ENCODE measurements at regions not wholly inside any gene's neighbourhood (a gene's known extent, or its start where the extent isn't known, plus 50 kb on each side); places are given as distances from the start of the nearest gene placed in this dataset.

- H3K27ac ChIP-seq: no peak overlapping the region
- TF ChIP-seq, protein P1, sequence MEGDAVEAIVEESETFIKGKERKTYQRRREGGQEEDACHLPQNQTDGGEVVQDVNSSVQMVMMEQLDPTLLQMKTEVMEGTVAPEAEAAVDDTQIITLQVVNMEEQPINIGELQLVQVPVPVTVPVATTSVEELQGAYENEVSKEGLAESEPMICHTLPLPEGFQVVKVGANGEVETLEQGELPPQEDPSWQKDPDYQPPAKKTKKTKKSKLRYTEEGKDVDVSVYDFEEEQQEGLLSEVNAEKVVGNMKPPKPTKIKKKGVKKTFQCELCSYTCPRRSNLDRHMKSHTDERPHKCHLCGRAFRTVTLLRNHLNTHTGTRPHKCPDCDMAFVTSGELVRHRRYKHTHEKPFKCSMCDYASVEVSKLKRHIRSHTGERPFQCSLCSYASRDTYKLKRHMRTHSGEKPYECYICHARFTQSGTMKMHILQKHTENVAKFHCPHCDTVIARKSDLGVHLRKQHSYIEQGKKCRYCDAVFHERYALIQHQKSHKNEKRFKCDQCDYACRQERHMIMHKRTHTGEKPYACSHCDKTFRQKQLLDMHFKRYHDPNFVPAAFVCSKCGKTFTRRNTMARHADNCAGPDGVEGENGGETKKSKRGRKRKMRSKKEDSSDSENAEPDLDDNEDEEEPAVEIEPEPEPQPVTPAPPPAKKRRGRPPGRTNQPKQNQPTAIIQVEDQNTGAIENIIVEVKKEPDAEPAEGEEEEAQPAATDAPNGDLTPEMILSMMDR (IDR thresholded peaks at IDR 0.05): no peak
- TF ChIP-seq POLR2A (IDR thresholded peaks at IDR 0.05): no peak
- H3K36me3 ChIP-seq: no peaks in the 10 kb centered on the region
- WGBS, 2 donors: 94 to 97% methylated on average over 2 of the region's 2 CpGs
- no peaks in the 10 kb centered on the region for H3K9me3 ChIP-seq
- intact Hi-C loops (cut with DNase I): loop anchor here (10.0 kb wide), 1 partner anchor 66 kb away; the partner anchor contains the start of gene MYCN
- DNase-seq: no peak
- no peak overlapping the region for H3K4me3 ChIP-seq (replicated peaks in 1 of 3)
- H3K27me3 ChIP-seq: no peaks in the 10 kb centered on the region
- H3K4me1 ChIP-seq: peaks cover 28 to 29% of the 10 kb centered on the region in 2 donors
Measured at GRCh38 chr2:16010951-16011620, 70.7 kb downstream of the MYCN start.

DNA sequence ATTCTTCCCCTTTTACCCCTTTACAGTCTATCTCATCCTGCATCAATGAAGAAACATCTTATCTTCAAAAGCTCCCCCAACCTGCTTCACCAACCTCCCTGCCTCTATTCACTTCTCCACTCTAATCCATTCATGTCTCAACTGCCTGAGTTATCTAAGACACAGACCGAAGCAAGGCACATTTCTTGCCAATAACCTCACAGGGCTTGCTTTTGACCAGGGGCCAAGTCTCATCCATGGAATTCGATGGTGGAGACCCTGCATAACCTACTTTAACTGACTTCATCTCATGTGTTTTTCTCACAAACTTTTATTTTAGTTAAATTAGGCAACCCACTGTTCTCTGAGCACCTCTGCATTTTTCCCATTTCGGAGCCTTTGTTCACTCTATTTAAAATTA, 69.7 kb downstream of the MYCN start:
- H3K27me3 ChIP-seq: no peaks in the 10 kb centered on the region
- no peak overlapping the region for H3K4me3 ChIP-seq (replicated peaks in 1 of 3)
- H3K36me3 ChIP-seq: no peaks in the 10 kb centered on the region
- no peak overlapping the region for H3K27ac ChIP-seq
- WGBS, 2 donors: 80 to 81% methylated on average over 3 of the region's 3 CpGs
- H3K4me1 ChIP-seq: peaks cover 28 to 29% of the 10 kb centered on the region in 2 donors
- DNase-seq: no peak
- intact Hi-C loops (cut with DNase I): loop anchor here (10.0 kb wide), 1 partner anchor 65 kb away; the partner anchor contains the start of gene MYCN
- no peak for TF ChIP-seq POLR2A (IDR thresholded peaks at IDR 0.05)
- TF ChIP-seq, protein P1 (IDR thresholded peaks at IDR 0.05): no peak
- H3K9me3 ChIP-seq: no peaks in the 10 kb centered on the region

DNA sequence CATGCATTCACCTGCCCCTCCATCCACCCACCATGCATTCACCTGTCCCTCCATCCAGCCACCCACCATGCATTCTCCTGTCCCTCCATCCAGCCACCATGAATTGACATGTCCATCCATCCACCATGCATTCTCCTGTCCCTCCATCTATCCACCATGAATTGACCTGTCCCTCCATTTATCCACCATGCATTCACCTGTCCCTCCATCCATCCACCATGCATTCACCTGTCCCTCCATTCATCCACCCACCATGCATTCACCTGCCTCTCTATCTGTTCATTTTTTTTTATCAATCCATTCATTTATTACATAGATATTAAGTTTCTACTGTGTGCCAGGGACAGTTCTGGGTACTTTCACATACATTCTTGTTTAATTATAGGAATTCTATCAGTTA, 69.2 kb downstream of the MYCN start:
- no peaks in the 10 kb centered on the region for H3K27me3 ChIP-seq
- H3K4me1 ChIP-seq: peaks cover 28 to 29% of the 10 kb centered on the region in 2 donors
- no peak overlapping the region for H3K27ac ChIP-seq
- no peaks in the 10 kb centered on the region for H3K9me3 ChIP-seq
- intact Hi-C loops (cut with DNase I): no loop called here
- TF ChIP-seq POLR2A (IDR thresholded peaks at IDR 0.05): no peak
- TF ChIP-seq, protein P1 (IDR thresholded peaks at IDR 0.05): no peak
- H3K4me3 ChIP-seq (replicated peaks in 1 of 3): no peak overlapping the region
- DNase-seq: no peak
- H3K36me3 ChIP-seq: no peaks in the 10 kb centered on the region

- no peak overlapping the region for H3K4me3 ChIP-seq (replicated peaks in 1 of 3)
- TF ChIP-seq POLR2A (IDR thresholded peaks at IDR 0.05): no peak
- TF ChIP-seq, protein P1 (IDR thresholded peaks at IDR 0.05): no peak
- no peaks in the 10 kb centered on the region for H3K27me3 ChIP-seq
- no peak for DNase-seq
- 73 to 82% methylated on average over 6 of the region's 6 CpGs for WGBS, 2 donors
- intact Hi-C loops (cut with DNase I): no loop called here
- H3K27ac ChIP-seq: no peak overlapping the region
- no peaks in the 10 kb centered on the region for H3K36me3 ChIP-seq
- H3K9me3 ChIP-seq: no peaks in the 10 kb centered on the region
- H3K4me1 ChIP-seq: peaks cover 24 to 26% of the 10 kb centered on the region in 2 donors
Measured at GRCh38 chr2:16008856-16009255, 68.5 kb downstream of the MYCN start.

DNA sequence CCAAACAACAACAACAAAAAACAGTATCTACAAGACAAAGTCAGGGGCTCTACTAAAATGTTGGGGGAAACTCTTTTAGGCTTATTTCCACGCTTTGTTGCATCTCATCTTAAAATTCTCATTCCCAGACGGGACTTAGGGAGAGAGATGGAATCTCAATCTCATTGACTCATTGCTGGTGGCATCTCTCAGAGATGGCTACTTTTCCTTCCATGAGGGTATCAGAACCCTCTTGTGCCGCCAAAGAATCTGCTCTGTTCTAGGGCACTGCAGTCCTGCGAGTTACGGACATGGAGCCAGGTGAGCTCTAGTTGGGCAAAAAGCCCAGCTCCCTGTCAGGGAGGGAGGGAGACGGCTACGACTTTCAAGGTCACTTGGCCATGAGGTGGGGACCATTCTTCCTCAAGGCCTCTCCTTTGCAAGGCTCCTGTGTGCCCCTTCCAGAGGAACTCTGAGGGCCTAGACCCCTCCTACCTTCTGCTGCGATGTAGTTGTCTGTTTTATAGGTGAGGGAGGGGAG, 68.0 kb downstream of the MYCN start:
- Histone ChIP-seq H3K4me3 (replicated peaks in 1 of 3) (no peak overlapping the region), H3K27me3 (no peaks in the 10 kb centered on the region), H3K4me1 (peaks cover 19 to 22% of the 10 kb centered on the region in 2 donors), H3K36me3 (no peaks in the 10 kb centered on the region), H3K9me3 (no peaks in the 10 kb centered on the region), H3K27ac (no peak overlapping the region)
- DNase-seq: peak; percentile 51 to 54
- no peak for TF ChIP-seq POLR2A (IDR thresholded peaks at IDR 0.05)
- TF ChIP-seq, protein P1 (IDR thresholded peaks at IDR 0.05): no peak
- 41 to 42% methylated on average over 5 to 8 of the region's 8 CpGs for WGBS, 2 donors
- intact Hi-C loops (cut with DNase I): no loop called here

All from thyroid gland (tissue), 4 donors.